C4-2B (cell line): ENCODE measurements at regions not wholly inside any gene's neighbourhood (a gene's known extent, or its start where the extent isn't known, plus 50 kb on each side); places are given as distances from the start of the nearest gene placed in this dataset.

Experiments used
- CTCF ChIP-seq: fragments of 450-650 bp; conservative IDR thresholded peaks from 2 replicates; pipeline ENCODE4 v1.5.1; 2017; ENCODE audit warnings: mild to moderate bottlenecking
- ZFX ChIP-seq: fragments of 450-650 bp; IDR thresholded peaks from 2 replicates; pipeline ENCODE4 v1.6.1; 2017

DNA sequence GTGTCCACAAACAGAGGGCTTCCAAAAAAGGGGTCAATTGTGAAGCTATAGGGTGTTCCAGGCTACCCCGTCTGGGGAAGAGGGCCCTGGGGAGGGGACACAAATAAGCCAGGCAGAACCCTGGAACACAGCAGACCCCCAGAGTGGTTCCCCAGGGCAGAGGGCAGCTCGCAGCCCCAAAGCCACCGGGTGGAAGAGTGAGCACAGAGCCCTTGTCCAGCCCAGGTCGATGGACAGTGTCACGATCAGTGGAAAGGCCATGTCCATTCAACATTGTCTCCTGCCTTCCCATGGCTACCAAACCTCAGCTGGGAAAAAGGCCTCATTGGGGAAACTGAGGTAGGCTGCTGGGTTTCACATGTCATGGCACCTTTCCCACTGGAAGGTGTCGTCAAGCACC lies 131.4 kb downstream of the DICER1 start:
- TF ChIP-seq CTCF (no peak), ZFX (no peak)
